GM19372 (cell line): ENCODE measurements at regions not wholly inside any gene's neighbourhood (a gene's known extent, or its start where the extent isn't known, plus 50 kb on each side); places are given as distances from the start of the nearest gene placed in this dataset.

Experiments
- ATAC-seq: cut with Tn5 transposase; IDR thresholded peaks from one replicate; pipeline ENCODE4 v1.9.1; 2021; ENCODE audit warnings: mild to moderate bottlenecking, low read depth, moderate library complexity; ENCODE audit not compliant: unreplicated experiment

GRCh38 chr4:129393976-129394375 lies 298.0 kb downstream of the C4orf33 start:
- ATAC-seq, result no peak

- no peak for ATAC-seq
Observed at GRCh38 chr4:129394635-129395034, 298.7 kb downstream of the C4orf33 start.

- no peak for ATAC-seq
Observed at GRCh38 chr4:129403848-129404247, 307.9 kb downstream of the C4orf33 start.

- ATAC-seq, result no peak
Observed at GRCh38 chr4:129410115-129410514, 314.2 kb downstream of the C4orf33 start.

- ATAC-seq, result no peak
Observed at GRCh38 chr4:129415004-129415403, 319.1 kb downstream of the C4orf33 start.

GRCh38 chr4:129420637-129421036 lies 324.7 kb downstream of the C4orf33 start:
- no peak for ATAC-seq

- ATAC-seq, result no peak
Observed at GRCh38 chr4:129422277-129422676, 326.3 kb downstream of the C4orf33 start.

GRCh38 chr4:129428454-129428853 lies 332.5 kb downstream of the C4orf33 start:
- ATAC-seq, result no peak

GRCh38 chr4:129429581-129430320 lies 333.8 kb downstream of the C4orf33 start:
- no peak for ATAC-seq

GRCh38 chr4:129437347-129437746 lies 341.4 kb downstream of the C4orf33 start:
- no peak for ATAC-seq

- ATAC-seq, result no peak
Observed at GRCh38 chr4:129438456-129438981, 342.6 kb downstream of the C4orf33 start.

GRCh38 chr4:129446074-129446473 lies 350.1 kb downstream of the C4orf33 start:
- ATAC-seq, result no peak

- ATAC-seq, result no peak
Observed at GRCh38 chr4:129453524-129454200, 357.7 kb downstream of the C4orf33 start.

- ATAC-seq, result no peak
Observed at GRCh38 chr4:129455482-129455881, 359.5 kb downstream of the C4orf33 start.

GRCh38 chr4:129468624-129469023 lies 372.7 kb downstream of the C4orf33 start:
- ATAC-seq, result no peak

GRCh38 chr4:129474698-129475097 lies 378.7 kb downstream of the C4orf33 start:
- no peak for ATAC-seq

- no peak for ATAC-seq
Observed at GRCh38 chr4:129481107-129481506, 385.2 kb downstream of the C4orf33 start.

- ATAC-seq, result no peak
Observed at GRCh38 chr4:129488427-129488826, 392.5 kb downstream of the C4orf33 start.

- ATAC-seq, result no peak
Observed at GRCh38 chr4:129490516-129490915, 394.6 kb downstream of the C4orf33 start.

- no peak for ATAC-seq
Observed at GRCh38 chr4:129498626-129499025, 402.7 kb downstream of the C4orf33 start.

- ATAC-seq, result no peak
Observed at GRCh38 chr4:129514852-129515251, 418.9 kb downstream of the C4orf33 start.

GRCh38 chr4:129515356-129515755 lies 419.4 kb downstream of the C4orf33 start:
- no peak for ATAC-seq
